GM12873 (cell line): ENCODE measurements at regions not wholly inside any gene's neighbourhood (a gene's known extent, or its start where the extent isn't known, plus 50 kb on each side); places are given as distances from the start of the nearest gene placed in this dataset.

Experiments
- TF ChIP-seq, protein P1 (sequence below): IDR thresholded peaks from 2 replicates; pipeline ENCODE4 v1.5.1; 2012; ENCODE audit warnings: low read depth, mild to moderate bottlenecking, moderate library complexity, low read length, control low read depth; ENCODE audit not compliant: insufficient read depth; ENCODE audit errors: missing control alignments

GRCh38 chr11:25991476-25991875 lies 340.5 kb upstream of the ANO3 start:
- TF ChIP-seq, protein P1, sequence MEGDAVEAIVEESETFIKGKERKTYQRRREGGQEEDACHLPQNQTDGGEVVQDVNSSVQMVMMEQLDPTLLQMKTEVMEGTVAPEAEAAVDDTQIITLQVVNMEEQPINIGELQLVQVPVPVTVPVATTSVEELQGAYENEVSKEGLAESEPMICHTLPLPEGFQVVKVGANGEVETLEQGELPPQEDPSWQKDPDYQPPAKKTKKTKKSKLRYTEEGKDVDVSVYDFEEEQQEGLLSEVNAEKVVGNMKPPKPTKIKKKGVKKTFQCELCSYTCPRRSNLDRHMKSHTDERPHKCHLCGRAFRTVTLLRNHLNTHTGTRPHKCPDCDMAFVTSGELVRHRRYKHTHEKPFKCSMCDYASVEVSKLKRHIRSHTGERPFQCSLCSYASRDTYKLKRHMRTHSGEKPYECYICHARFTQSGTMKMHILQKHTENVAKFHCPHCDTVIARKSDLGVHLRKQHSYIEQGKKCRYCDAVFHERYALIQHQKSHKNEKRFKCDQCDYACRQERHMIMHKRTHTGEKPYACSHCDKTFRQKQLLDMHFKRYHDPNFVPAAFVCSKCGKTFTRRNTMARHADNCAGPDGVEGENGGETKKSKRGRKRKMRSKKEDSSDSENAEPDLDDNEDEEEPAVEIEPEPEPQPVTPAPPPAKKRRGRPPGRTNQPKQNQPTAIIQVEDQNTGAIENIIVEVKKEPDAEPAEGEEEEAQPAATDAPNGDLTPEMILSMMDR: no peak

DNA sequence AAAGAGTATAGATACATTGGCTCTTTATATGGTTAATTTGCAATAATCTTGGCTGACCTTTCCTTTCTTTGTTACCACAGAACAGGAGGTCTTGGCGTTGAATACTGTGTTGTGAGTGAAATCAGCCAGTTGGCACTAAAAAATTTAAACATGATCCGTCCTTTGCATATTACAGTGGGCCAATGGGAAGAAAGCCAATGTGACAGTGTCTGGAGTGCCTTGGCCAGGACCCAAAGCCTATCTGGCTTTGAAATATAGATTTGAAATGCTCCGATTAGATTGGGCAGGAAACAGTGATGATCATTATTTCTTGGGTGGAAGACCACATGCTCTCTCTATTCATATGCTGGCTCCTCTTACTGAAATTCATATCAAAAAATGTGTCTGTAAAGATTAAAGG lies 339.6 kb upstream of the ANO3 start:
- TF ChIP-seq, protein P1: no peak

- TF ChIP-seq, protein P1: no peak
These were observed 338.9 kb upstream of the ANO3 start for GRCh38 chr11:25993016-25993415.

DNA sequence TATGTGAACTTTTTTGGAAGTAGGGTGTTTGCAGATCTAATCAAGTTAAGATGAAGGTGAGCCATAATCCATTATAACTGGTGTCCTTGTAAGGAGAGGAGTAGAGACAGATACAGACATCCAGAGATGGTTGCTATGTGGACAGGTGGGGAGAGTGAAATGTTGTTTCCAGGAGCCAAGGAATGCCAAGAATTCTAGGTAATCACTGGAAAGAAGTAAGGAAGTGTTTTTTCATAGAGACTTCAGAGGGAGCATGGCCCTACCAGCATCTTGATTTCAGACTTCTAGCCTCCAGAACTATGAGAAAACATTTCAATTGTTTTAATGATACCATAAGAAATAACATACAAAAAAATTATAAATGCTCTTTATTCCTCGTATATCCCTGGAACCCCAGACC lies 320.5 kb upstream of the ANO3 start:
- TF ChIP-seq, protein P1: no peak

DNA sequence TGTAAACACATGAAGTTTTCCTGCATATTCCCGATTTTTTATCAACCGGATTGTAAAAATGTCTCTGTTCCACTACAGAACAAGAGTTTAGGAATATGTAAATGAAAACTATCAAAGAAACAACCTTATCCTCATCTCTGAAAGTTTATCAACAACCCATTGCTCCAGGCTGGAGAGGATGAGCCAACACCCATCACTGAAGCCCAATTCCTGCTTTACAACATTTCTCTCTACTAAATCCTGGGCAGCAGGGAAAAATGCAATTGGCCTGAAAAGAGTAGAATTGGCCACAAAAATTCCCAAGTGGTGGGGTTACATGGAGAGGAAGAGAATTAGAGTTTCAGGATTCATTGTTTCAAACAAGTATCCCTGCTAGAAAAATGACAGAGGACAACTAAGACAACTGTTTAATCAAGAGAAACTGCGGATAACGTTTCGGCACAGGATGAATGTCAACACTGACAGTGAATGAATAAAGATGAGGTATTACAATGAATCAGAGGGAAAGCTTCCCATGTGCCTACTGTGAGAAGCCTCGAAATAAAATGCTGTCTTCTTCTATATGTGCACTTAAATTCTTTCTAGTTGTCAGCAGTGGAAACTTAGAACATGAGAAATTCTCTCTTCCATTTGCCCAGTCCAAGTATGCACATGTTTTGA lies 317.3 kb upstream of the ANO3 start:
- TF ChIP-seq, protein P1: no peak

GRCh38 chr11:26017322-26017860 lies 314.5 kb upstream of the ANO3 start:
- TF ChIP-seq, protein P1: no peak

DNA sequence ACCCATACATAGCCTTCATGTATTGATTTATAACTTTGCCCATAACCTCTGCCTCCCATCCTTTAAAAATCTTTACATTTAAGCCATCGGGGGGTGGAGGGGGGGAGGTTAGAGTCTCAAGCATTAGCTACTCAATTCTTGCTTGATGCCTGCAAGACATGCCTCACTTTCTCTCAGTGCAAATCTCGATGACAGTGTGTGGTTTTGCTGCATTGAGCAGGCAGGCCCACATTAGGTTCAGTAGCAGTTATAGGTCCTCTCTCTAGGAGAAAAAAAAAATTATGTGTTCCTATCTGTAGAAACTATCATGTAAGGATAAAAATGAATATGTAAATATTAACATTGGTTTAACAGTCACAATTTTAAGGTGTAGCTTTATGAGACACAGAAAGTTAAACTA lies 314.0 kb upstream of the ANO3 start:
- TF ChIP-seq, protein P1: no peak
